IMR-90 (cell line): ENCODE measurements at regions not wholly inside any gene's neighbourhood (a gene's known extent, or its start where the extent isn't known, plus 50 kb on each side); places are given as distances from the start of the nearest gene placed in this dataset.
A peak's percentile ranks its signal among the peaks of the same experiment; 100 is the strongest.

Experiments used
- ATAC-seq: fragments of 200-7000 bp; cut with Tn5 transposase; 2 replicates; pipeline ENCODE4 v1.9.1; 2020; ENCODE audit warnings: low read depth, mild to moderate bottlenecking, moderate library complexity
- BruUV-seq: library from RNA; stranded (reverse); fragments of 400-500 nt; replicated peaks from 2 replicates; lab custom pipeline; 2021; lab: Mats Ljungman, UMichigan
- CTCF ChIA-PET: fragments of 300-600 bp; formaldehyde crosslinking; extraction: SDS; loops from one replicate; lab custom pipeline; 2021; ENCODE audit warnings: antibody characterized with exemption; lab: Yijun Ruan, JAX
- POLR2A ChIA-PET: fragments of 300-600 bp; sonication (Branson Sonifier 250); formaldehyde crosslinking; loops from one replicate; lab custom pipeline; 2022; ENCODE audit warnings: antibody characterized with exemption; ENCODE audit not compliant: unreplicated experiment; lab: Charles Lee
- DNase-seq: peaks from one replicate; pipeline ENCODE4 v3.0.0; 2013
- H2AFZ ChIP-seq: replicated peaks from 2 replicates; pipeline ENCODE3; 2013; ENCODE audit warnings: low read length, mild to moderate bottlenecking; ENCODE audit not compliant: poor library complexity
- H2AK5ac ChIP-seq: 2 replicates; pipeline ENCODE4 v1.6.1; 2013; ENCODE audit warnings: low read depth, low read length, inconsistent platforms
- H2AK9ac ChIP-seq: replicated peaks from 2 replicates; pipeline ENCODE3; 2013; ENCODE audit warnings: mild to moderate bottlenecking, low read depth, low read length, moderate library complexity; ENCODE audit not compliant: poor library complexity
- H2BK120ac ChIP-seq: 2 replicates; pipeline ENCODE4 v1.6.1; 2013; ENCODE audit warnings: low read depth, low read length, inconsistent platforms
- H2BK15ac ChIP-seq: 3 replicates; pipeline ENCODE4 v1.6.1; 2013; ENCODE audit warnings: low read depth, low read length, inconsistent platforms
- H2BK20ac ChIP-seq: 2 replicates; pipeline ENCODE4 v1.6.1; 2013; ENCODE audit warnings: low read depth, mild to moderate bottlenecking, inconsistent platforms, low read length, moderate library complexity
- H2BK5ac ChIP-seq: 2 replicates; pipeline ENCODE4 v1.6.1; 2013; ENCODE audit warnings: mild to moderate bottlenecking, low read depth, low read length, inconsistent platforms; ENCODE audit not compliant: poor library complexity, severe bottlenecking
- H3K14ac ChIP-seq: replicated peaks from 2 replicates; pipeline ENCODE4 v1.6.1; 2013; ENCODE audit warnings: low read depth, low read length, inconsistent platforms
- H3K18ac ChIP-seq: 2 replicates; pipeline ENCODE4 v1.6.1; 2013; ENCODE audit warnings: low read depth, low read length, control low read depth
- H3K23ac ChIP-seq: 2 replicates; pipeline ENCODE4 v1.6.1; 2013; ENCODE audit warnings: low read depth, low read length, inconsistent platforms
- H3K27ac ChIP-seq: 2 replicates; pipeline ENCODE4 v1.5.1; 2013; ENCODE audit warnings: mild to moderate bottlenecking, control low read depth, low read length; ENCODE audit not compliant: insufficient read depth
- H3K27me3 ChIP-seq: 2 replicates; pipeline ENCODE4 v1.6.1; 2013; ENCODE audit warnings: low read length; ENCODE audit not compliant: control insufficient read depth, insufficient read depth
- H3K36me3 ChIP-seq: 2 replicates; pipeline ENCODE4 v1.6.1; 2013; ENCODE audit warnings: low read length, mixed read lengths; ENCODE audit not compliant: control insufficient read depth, insufficient read depth
- H3K4ac ChIP-seq: 2 replicates; pipeline ENCODE4 v1.6.1; 2013; ENCODE audit warnings: low read depth, low read length, inconsistent platforms
- H3K4me1 ChIP-seq: 2 replicates; pipeline ENCODE4 v1.6.1; 2013; ENCODE audit warnings: low read length, mixed read lengths; ENCODE audit not compliant: control insufficient read depth, insufficient read depth
- H3K4me2 ChIP-seq: 2 replicates; pipeline ENCODE4 v1.6.1; 2013; ENCODE audit warnings: low read depth, mild to moderate bottlenecking, control low read depth, low read length, moderate library complexity
- H3K4me3 ChIP-seq: 2 replicates; pipeline ENCODE4 v1.5.1; 2013; ENCODE audit warnings: low read depth, mild to moderate bottlenecking, control low read depth, low read length, moderate library complexity; ENCODE audit not compliant: insufficient read depth
- H3K56ac ChIP-seq: 2 replicates; pipeline ENCODE4 v1.6.1; 2013; ENCODE audit warnings: low read length, inconsistent platforms; ENCODE audit not compliant: insufficient read depth; ENCODE audit errors: extremely low read depth
- H3K79me1 ChIP-seq, 2 experiments: 2 replicates each; pipeline ENCODE4 v1.6.1; 2013; ENCODE audit warnings: low read length in 2 of 2, inconsistent platforms in 1 of 2, low read depth in 1 of 2
- H3K9ac ChIP-seq: 2 replicates; pipeline ENCODE4 v1.6.1; 2013; ENCODE audit warnings: low read depth, low read length, control low read depth
- H3K9me1 ChIP-seq: 2 replicates; pipeline ENCODE4 v1.6.1; 2013; ENCODE audit warnings: low read length, inconsistent platforms; ENCODE audit not compliant: insufficient read depth
- H3K9me3 ChIP-seq: 2 replicates; pipeline ENCODE4 v1.6.1; 2013; ENCODE audit warnings: low read length; ENCODE audit not compliant: control insufficient read depth, insufficient read depth
- H4K20me1 ChIP-seq: 2 replicates; pipeline ENCODE4 v1.6.1; 2013; ENCODE audit warnings: low read length, inconsistent platforms; ENCODE audit not compliant: insufficient read depth
- H4K5ac ChIP-seq: 2 replicates; pipeline ENCODE4 v1.6.1; 2013; ENCODE audit warnings: mild to moderate bottlenecking, low read depth, low read length, control low read depth
- H4K8ac ChIP-seq, 2 experiments: 2 replicates each; pipeline ENCODE4 v1.6.1; 2013; ENCODE audit warnings: low read depth in 2 of 2, low read length in 2 of 2, control low read depth in 1 of 2, inconsistent platforms in 1 of 2
- H4K91ac ChIP-seq: 2 replicates; pipeline ENCODE4 v1.6.1; 2013; ENCODE audit warnings: low read depth, low read length, inconsistent platforms; ENCODE audit not compliant: insufficient read depth
- BHLHE40 ChIP-seq: fragments of 150-350 bp; IDR thresholded peaks from 2 replicates; pipeline ENCODE4 v1.6.1; 2016; ENCODE audit warnings: mild to moderate bottlenecking, low read depth, low read length
- CEBPB ChIP-seq: IDR thresholded peaks from 2 replicates; pipeline ENCODE4 v1.6.1; 2012; ENCODE audit warnings: low read depth, low read length, improper control_type of control experiment
- CHD1 ChIP-seq: IDR thresholded peaks from 2 replicates; pipeline ENCODE4 v1.6.1; 2012; ENCODE audit warnings: low read depth, low read length, improper control_type of control experiment
- FOS ChIP-seq: fragments of 150-350 bp; IDR thresholded peaks from 2 replicates; pipeline ENCODE4 v1.6.1; 2016; ENCODE audit warnings: low read depth, low read length
- MAFK ChIP-seq: IDR thresholded peaks from 2 replicates; pipeline ENCODE4 v1.6.1; 2012; ENCODE audit warnings: low read depth, low read length, improper control_type of control experiment
- MAZ ChIP-seq: IDR thresholded peaks from 2 replicates; pipeline ENCODE4 v1.6.1; 2012; ENCODE audit warnings: low read depth, mild to moderate bottlenecking, low read length, improper control_type of control experiment, moderate library complexity, borderline replicate concordance
- NFE2L2 ChIP-seq: fragments of 150-350 bp; IDR thresholded peaks from 2 replicates; pipeline ENCODE4 v1.6.1; 2016; ENCODE audit warnings: low read depth, mild to moderate bottlenecking, low read length
- POLR2A ChIP-seq: IDR thresholded peaks from 2 replicates; pipeline ENCODE4 v1.6.1; 2012; ENCODE audit warnings: mild to moderate bottlenecking, low read depth, low read length
- RAD21 ChIP-seq: IDR thresholded peaks from 2 replicates; pipeline ENCODE4 v1.6.1; 2012; ENCODE audit warnings: low read length, improper control_type of control experiment
- RFX5 ChIP-seq: IDR thresholded peaks from 2 replicates; pipeline ENCODE4 v1.8.0; 2012; ENCODE audit warnings: low read depth, mild to moderate bottlenecking, low read length, moderate library complexity
- SMC3 ChIP-seq: fragments of 150-350 bp; IDR thresholded peaks from 2 replicates; pipeline ENCODE4 v1.6.1; 2016; ENCODE audit warnings: low read depth, mild to moderate bottlenecking, antibody characterized with exemption, low read length, moderate library complexity
- WGBS, 2 experiments: methylation state at CpG; one replicate each; pipeline versions ENCODE4 v1.1.5 to v1.1.7; 2013; ENCODE audit warnings: missing lambda C conversion rate in 2 of 2; ENCODE audit not compliant: insufficient read length in 1 of 2; ENCODE audit errors: extremely low coverage in 2 of 2; 5-methylcytosine and 5-hydroxymethylcytosine counted together
- dilution Hi-C: fragments of 300-500 bp; cut with HindIII; formaldehyde crosslinking; loops from one replicate; pipeline ENCODE4 v1.14.3; 2018; ENCODE audit warnings: low sequenced_read_pairs; ENCODE audit not compliant: unreplicated experiment
- in situ Hi-C: fragments of 300-500 bp; cut with MboI; formaldehyde crosslinking; loops from 3 replicates; pipeline ENCODE4 v1.14.3; 2019; ENCODE audit warnings: low sequenced_read_pairs, inconsistent platforms, mixed read lengths
- intact Hi-C: fragments of 100-400 bp; cut with micrococcal nuclease; formaldehyde crosslinking; loops from 2 replicates; pipeline ENCODE4 v1.10.0; 2022
- TF ChIP-seq, protein P1 (sequence below): fragments of 150-350 bp; IDR thresholded peaks from 2 replicates; pipeline ENCODE4 v1.6.1; 2017; ENCODE audit warnings: mild to moderate bottlenecking, antibody characterized with exemption, low read length, low read depth
- TF ChIP-seq, protein P2 (sequence below): conservative IDR thresholded peaks from 2 replicates; pipeline ENCODE4 v1.5.1; 2012; ENCODE audit warnings: mild to moderate bottlenecking, low read depth, low read length, improper control_type of control experiment

DNA sequence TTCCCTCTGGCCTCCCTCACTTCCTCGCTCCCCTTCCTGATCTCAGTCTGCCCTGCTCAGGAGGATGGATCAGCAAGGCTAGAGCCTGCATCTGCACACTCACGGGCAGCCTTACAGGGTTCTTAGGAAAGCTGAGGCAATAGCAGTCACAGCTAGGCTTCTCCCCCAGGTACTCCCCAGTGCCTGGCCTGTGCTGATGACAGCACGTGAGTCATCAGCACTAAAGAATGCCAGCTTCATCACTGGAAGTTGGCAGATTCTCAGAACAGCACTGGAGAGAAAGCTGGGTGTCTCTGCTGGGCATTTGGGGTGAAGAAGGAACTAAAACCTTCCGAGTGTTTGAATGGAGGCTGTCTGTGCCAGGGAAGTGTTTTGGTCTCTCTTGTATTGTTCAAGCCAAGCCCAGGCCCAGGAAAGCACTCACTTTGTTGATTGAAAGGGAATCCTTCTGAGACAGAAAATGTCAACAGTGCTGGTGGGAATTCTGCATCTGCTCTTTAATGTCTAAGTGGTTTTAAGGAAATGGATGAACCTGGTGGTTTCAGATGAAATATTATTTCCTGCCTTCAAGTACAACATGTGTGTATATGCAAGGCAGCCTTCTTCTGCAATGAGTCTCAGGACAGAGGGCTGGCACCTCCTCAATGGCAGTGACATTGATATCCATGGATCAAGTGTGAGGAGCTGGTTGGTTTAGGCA is 73.0 kb upstream of the SCOC start (continued):
- TF ChIP-seq MAZ = peak; percentile 22; the same call in 1 of the 2 replicates
- TF ChIP-seq BHLHE40 = peak; percentile 75

DNA sequence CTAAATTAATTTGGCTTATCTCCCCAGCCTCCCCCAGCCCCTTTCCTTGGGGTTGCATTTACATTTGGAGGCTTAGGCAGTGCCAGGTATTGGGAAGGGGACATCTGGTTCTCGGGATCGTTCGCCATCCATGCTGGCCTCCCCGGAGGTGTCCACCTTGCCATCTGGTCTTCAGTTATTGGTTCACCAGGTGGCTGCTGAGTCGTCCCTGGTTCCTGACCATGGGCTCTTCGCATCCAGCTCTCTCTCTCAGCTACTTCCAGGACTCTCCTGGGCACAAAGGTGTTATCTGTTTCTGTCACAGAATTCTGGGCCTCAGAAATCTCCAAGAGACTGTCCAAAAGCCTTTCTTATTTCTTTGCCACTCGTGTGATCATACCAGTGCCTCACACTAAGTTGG is 75.4 kb upstream of the SCOC start:
- ChIA-PET POLR2A (no interaction called here), CTCF (no interaction called here)
- in situ Hi-C loops (no loop called here), intact Hi-C loops (no loop called here), dilution Hi-C loops (no loop called here)
- H3K36me3 ChIP-seq = no peaks in the 10 kb centered on the region
- no peaks in the 10 kb centered on the region for H3K9me3 ChIP-seq
- peak overlapping the region; percentile 8; the same call in 1 of the 2 replicates for H3K23ac ChIP-seq
- H3K27ac ChIP-seq = no peak overlapping the region
- peaks cover 20% of the 10 kb centered on the region for H3K4me1 ChIP-seq
- no peaks in the 10 kb centered on the region for H4K20me1 ChIP-seq
- ATAC-seq (no peak), DNase-seq (no peak)
- 0 out of 2 replicates have a peak overlapping the region, but pooled peaks have one; percentile 19 for H4K91ac ChIP-seq
- H3K79me1 ChIP-seq = no peaks in the 10 kb centered on the region
- H2AK5ac ChIP-seq = peak overlapping the region; percentile 56
- peak overlapping the region; percentile 54; the same call in 1 of the 2 replicates for H2BK20ac ChIP-seq
- no peak overlapping the region for H2BK5ac ChIP-seq
- no TSS peak for BruUV-seq
- no peak overlapping the region for H3K9ac ChIP-seq
- H4K5ac ChIP-seq = no peak overlapping the region
- no peak overlapping the region for H3K4me3 ChIP-seq
- H3K4ac ChIP-seq = no peak overlapping the region
- H3K14ac ChIP-seq = peak overlapping the region; percentile 14; the same call in 1 of the 2 replicates
- H2AK9ac ChIP-seq = peak overlapping the region; percentile 57
- 0 out of 3 replicates have a peak overlapping the region, but pooled peaks have one; percentile 20 for H2BK15ac ChIP-seq
- H3K4me2 ChIP-seq = no peak overlapping the region
- peaks cover 8% of the 10 kb centered on the region for H3K27me3 ChIP-seq
- H4K8ac ChIP-seq = no peak overlapping the region
- peaks cover 10% of the 10 kb centered on the region; the same call in 1 of the 2 replicates for H3K9me1 ChIP-seq
- H3K18ac ChIP-seq = no peak overlapping the region
- H2AFZ ChIP-seq = no peak overlapping the region
- no peak overlapping the region for H3K56ac ChIP-seq
- 87% methylated on average over 5 of the region's 7 CpGs; no CpG with 5 or more reads in 1 of the 2 experiments for WGBS, 2 experiments
- H2BK120ac ChIP-seq = no peak overlapping the region
- TF ChIP-seq FOS (no peak), MAFK (no peak), SMC3 (no peak), MAZ (no peak), POLR2A (no peak), CHD1 (no peak), BHLHE40 (no peak), CEBPB (no peak), RFX5 (no peak), NFE2L2 (no peak), RAD21 (no peak)
- TF ChIP-seq, protein P1, sequence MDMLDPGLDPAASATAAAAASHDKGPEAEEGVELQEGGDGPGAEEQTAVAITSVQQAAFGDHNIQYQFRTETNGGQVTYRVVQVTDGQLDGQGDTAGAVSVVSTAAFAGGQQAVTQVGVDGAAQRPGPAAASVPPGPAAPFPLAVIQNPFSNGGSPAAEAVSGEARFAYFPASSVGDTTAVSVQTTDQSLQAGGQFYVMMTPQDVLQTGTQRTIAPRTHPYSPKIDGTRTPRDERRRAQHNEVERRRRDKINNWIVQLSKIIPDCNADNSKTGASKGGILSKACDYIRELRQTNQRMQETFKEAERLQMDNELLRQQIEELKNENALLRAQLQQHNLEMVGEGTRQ = no peak
- TF ChIP-seq, protein P2, sequence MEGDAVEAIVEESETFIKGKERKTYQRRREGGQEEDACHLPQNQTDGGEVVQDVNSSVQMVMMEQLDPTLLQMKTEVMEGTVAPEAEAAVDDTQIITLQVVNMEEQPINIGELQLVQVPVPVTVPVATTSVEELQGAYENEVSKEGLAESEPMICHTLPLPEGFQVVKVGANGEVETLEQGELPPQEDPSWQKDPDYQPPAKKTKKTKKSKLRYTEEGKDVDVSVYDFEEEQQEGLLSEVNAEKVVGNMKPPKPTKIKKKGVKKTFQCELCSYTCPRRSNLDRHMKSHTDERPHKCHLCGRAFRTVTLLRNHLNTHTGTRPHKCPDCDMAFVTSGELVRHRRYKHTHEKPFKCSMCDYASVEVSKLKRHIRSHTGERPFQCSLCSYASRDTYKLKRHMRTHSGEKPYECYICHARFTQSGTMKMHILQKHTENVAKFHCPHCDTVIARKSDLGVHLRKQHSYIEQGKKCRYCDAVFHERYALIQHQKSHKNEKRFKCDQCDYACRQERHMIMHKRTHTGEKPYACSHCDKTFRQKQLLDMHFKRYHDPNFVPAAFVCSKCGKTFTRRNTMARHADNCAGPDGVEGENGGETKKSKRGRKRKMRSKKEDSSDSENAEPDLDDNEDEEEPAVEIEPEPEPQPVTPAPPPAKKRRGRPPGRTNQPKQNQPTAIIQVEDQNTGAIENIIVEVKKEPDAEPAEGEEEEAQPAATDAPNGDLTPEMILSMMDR = no peak
